HepG2 (cell line): ENCODE measurements at regions not wholly inside any gene's neighbourhood (a gene's known extent, or its start where the extent isn't known, plus 50 kb on each side); places are given as distances from the start of the nearest gene placed in this dataset.

Source experiments
- ATAC-seq: fragments of 200-7000 bp; cut with Tn5 transposase; 3 replicates; pipeline ENCODE4 v1.9.1; 2020; ENCODE audit warnings: mild to moderate bottlenecking, moderate library complexity
- BruUV-seq: library from RNA; stranded (reverse); fragments of 400-500 nt; replicated peaks from 2 replicates; lab custom pipeline; 2021; lab: Mats Ljungman, UMichigan
- CTCF ChIA-PET: fragments of 300-600 bp; formaldehyde crosslinking; extraction: SDS; loops from one replicate; lab custom pipeline; 2021; ENCODE audit warnings: low total read pairs, inconsistent platforms, low intra/inter-chr PET ratio; lab: Yijun Ruan, JAX
- POLR2A ChIA-PET: fragments of 350-600 bp; sonication (Branson Sonifier 250); formaldehyde crosslinking; loops from one replicate; lab custom pipeline; 2020; ENCODE audit warnings: antibody characterized with exemption, inconsistent platforms; lab: Yijun Ruan, JAX
- DNase-seq: peaks from one replicate; pipeline ENCODE4 v3.0.0-alpha.2; 2015; ENCODE audit warnings: low spot score
- FAIRE-seq: peaks from 3 replicates; lab custom pipeline; 2011; peaks lifted over from hg19 to GRCh38; lab: Jason Lieb, UNC
- H2AFZ ChIP-seq: one replicate; pipeline ENCODE4 v1.6.1; 2011; ENCODE audit warnings: low read length, inconsistent platforms
- H3K27ac ChIP-seq: fragments of 300-600 bp; 3 replicates; pipeline ENCODE4 v1.8.0; 2011; ENCODE audit warnings: mixed run types, mild to moderate bottlenecking, mixed read lengths, low read length, inconsistent platforms; ENCODE audit not compliant: insufficient read depth; ENCODE audit errors: extremely low read length
- H3K27me3 ChIP-seq, 2 experiments: fragments of 200-600 bp in 1 of 2; 2 replicates in 1 of 2; 3 replicates in 1 of 2; pipeline versions ENCODE4 v1.6.0 to v1.8.0; 2011; ENCODE audit warnings: low read length in 2 of 2, mild to moderate bottlenecking in 2 of 2, moderate library complexity in 2 of 2, inconsistent platforms in 1 of 2; ENCODE audit not compliant: insufficient read depth in 2 of 2, control insufficient read depth in 1 of 2
- H3K36me3 ChIP-seq, 2 experiments: fragments of 200-600 bp in 1 of 2; replicated peaks in 1 of 2; 2 replicates in 1 of 2; 3 replicates in 1 of 2; pipeline versions ENCODE4 v1.5.1 to v1.8.0; 2011; ENCODE audit warnings: low read length in 2 of 2, inconsistent platforms in 1 of 2; ENCODE audit not compliant: insufficient read depth in 2 of 2, control insufficient read depth in 1 of 2
- H3K4me1 ChIP-seq: 2 replicates; pipeline ENCODE4 v1.5.1; 2012; ENCODE audit warnings: low read length, inconsistent platforms; ENCODE audit not compliant: insufficient read depth
- H3K4me2 ChIP-seq: 2 replicates; pipeline ENCODE4 v1.6.0; 2011; ENCODE audit warnings: low read depth, low read length, inconsistent platforms
- H3K4me3 ChIP-seq, 3 experiments: fragments of 200-600 bp in 1 of 3; sonication (generic), shearing (Covaris generic) in 1 of 3; replicated peaks in 1 of 3; 2 replicates each; pipeline ENCODE4 v1.5.1; 2011 to 2016; ENCODE audit warnings: low read length in 3 of 3, inconsistent platforms in 2 of 3, low read depth in 2 of 3, mild to moderate bottlenecking in 2 of 3, control low read depth in 1 of 3, mixed read lengths in 1 of 3; ENCODE audit not compliant: insufficient read depth in 1 of 3
- H3K79me2 ChIP-seq: one replicate; pipeline ENCODE4 v1.6.1; 2011; ENCODE audit warnings: low read length, inconsistent platforms; ENCODE audit not compliant: insufficient read depth
- H3K9ac ChIP-seq: 2 replicates; pipeline ENCODE4 v1.6.0; 2011; ENCODE audit warnings: mild to moderate bottlenecking, low read depth, low read length, inconsistent platforms; ENCODE audit not compliant: insufficient read depth
- H3K9me3 ChIP-seq: 2 replicates; pipeline ENCODE4 v1.5.1; 2012; ENCODE audit warnings: mild to moderate bottlenecking, low read length
- H4K20me1 ChIP-seq: 2 replicates; pipeline ENCODE4 v1.6.0; 2011; ENCODE audit warnings: inconsistent platforms, mild to moderate bottlenecking, low read length, moderate library complexity; ENCODE audit not compliant: insufficient read depth
- GMEB1 ChIP-seq: sonication (generic); formaldehyde crosslinking; IDR thresholded peaks from 2 replicates; pipeline ENCODE4 v1.5.1; 2020; ENCODE audit warnings: missing genetic modification reagents, mild to moderate bottlenecking, borderline replicate concordance
- MIXL1 ChIP-seq: IDR thresholded peaks from 2 replicates; pipeline ENCODE4 v1.6.1; 2016
- SETDB1 ChIP-seq: sonication (generic); formaldehyde crosslinking; IDR thresholded peaks from 2 replicates; pipeline ENCODE4 v1.5.1; 2020; ENCODE audit warnings: missing genetic modification reagents, mild to moderate bottlenecking, borderline replicate concordance
- THAP11 ChIP-seq: IDR thresholded peaks from 2 replicates; pipeline ENCODE4 v1.6.1; 2016; ENCODE audit warnings: missing biosample characterization, missing genetic modification reagents
- THAP7 ChIP-seq: sonication (generic); formaldehyde crosslinking; IDR thresholded peaks from 2 replicates; pipeline ENCODE4 v1.8.1; 2023; ENCODE audit warnings: mild to moderate bottlenecking, missing genetic modification reagents
- ZBTB4 ChIP-seq: sonication (generic); formaldehyde crosslinking; IDR thresholded peaks from 2 replicates; pipeline ENCODE4 v1.4.0; 2020; ENCODE audit warnings: missing genetic modification reagents, mild to moderate bottlenecking, borderline replicate concordance
- ZIK1 ChIP-seq: sonication (generic); formaldehyde crosslinking; IDR thresholded peaks from 2 replicates; pipeline ENCODE4 v1.5.0; 2020; ENCODE audit warnings: mild to moderate bottlenecking, low read depth, missing genetic modification reagents, borderline replicate concordance
- ZNF570 ChIP-seq: sonication (generic); formaldehyde crosslinking; IDR thresholded peaks from 2 replicates; pipeline ENCODE4 v1.4.0; 2020; ENCODE audit warnings: mild to moderate bottlenecking, missing genetic modification reagents, borderline replicate concordance
- ZNF790 ChIP-seq: sonication (generic); formaldehyde crosslinking; IDR thresholded peaks from 2 replicates; pipeline ENCODE4 v1.8.0; 2022; ENCODE audit warnings: missing genetic modification reagents, mild to moderate bottlenecking, borderline replicate concordance
- WGBS: methylation state at CpG from one replicate; pipeline ENCODE4 v1.1.6; 2017; ENCODE audit warnings: low lambda C conversion rate; 5-methylcytosine and 5-hydroxymethylcytosine counted together
- in situ Hi-C: cut with HindIII; loops from 2 replicates; pipeline ENCODE4 v1.10.0; 2017; ENCODE audit warnings: low pct_unique_long_range_greater_than_20kb; ENCODE audit not compliant: extremely low pct_ligation_motif_present
- intact Hi-C: fragments of 100-400 bp; cut with micrococcal nuclease; formaldehyde crosslinking; loops from one replicate; pipeline ENCODE4 v1.10.0; 2022; ENCODE audit not compliant: unreplicated experiment
- TF ChIP-seq, protein P1 (sequence below), 2 experiments: IDR thresholded peaks; 2 replicates each; pipeline ENCODE4 v1.6.1; 2011 to 2012; ENCODE audit warnings: low read length in 2 of 2, borderline replicate concordance in 1 of 2, low read depth in 1 of 2, mild to moderate bottlenecking in 1 of 2, moderate library complexity in 1 of 2
- TF ChIP-seq, protein P2 (sequence below): sonication (generic); formaldehyde crosslinking; IDR thresholded peaks from 2 replicates; pipeline ENCODE4 v1.4.0; 2020; ENCODE audit warnings: missing genetic modification reagents, borderline replicate concordance

DNA sequence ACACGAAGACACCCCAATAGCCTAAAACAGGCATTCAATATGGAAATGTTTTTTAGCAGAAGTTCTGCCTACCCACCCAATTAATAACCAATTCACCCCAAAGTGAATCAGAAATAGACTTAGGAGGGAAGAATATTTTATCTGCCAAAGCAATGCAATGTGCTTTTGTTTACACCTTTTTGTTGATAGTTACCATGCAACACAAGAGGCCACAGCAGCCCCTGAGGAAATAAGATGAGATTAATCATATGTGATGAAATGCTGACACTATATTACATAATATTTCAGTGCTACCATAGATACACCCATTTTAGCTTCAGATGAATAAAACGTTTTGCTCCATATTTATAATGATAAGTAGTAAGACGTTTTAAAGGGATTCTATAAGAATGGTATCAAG is 60.9 kb upstream of the RGS2 start:
- Histone ChIP-seq H2AFZ (no peak overlapping the region), H3K27ac (no peak overlapping the region), H3K4me2 (no peak overlapping the region), H3K79me2 (no peaks in the 10 kb centered on the region), H3K4me3 (no peak overlapping the region), H3K9ac (no peak overlapping the region), H3K9me3 (no peaks in the 10 kb centered on the region), H3K4me1 (no peaks in the 10 kb centered on the region), H4K20me1 (no peaks in the 10 kb centered on the region), H3K27me3 (no peaks in the 10 kb centered on the region), H3K36me3 (no peaks in the 10 kb centered on the region)
- ChIA-PET CTCF (no interaction called here), POLR2A (no interaction called here)
- intact Hi-C loops, result no loop called here
- FAIRE-seq, result no peak
- ATAC-seq, result no peak
- in situ Hi-C loops, result no loop called here
- no TSS peak for BruUV-seq
- DNase-seq, result no peak
- 3% methylated on average over 3 of the region's 3 CpGs for WGBS
- TF ChIP-seq, protein P1, sequence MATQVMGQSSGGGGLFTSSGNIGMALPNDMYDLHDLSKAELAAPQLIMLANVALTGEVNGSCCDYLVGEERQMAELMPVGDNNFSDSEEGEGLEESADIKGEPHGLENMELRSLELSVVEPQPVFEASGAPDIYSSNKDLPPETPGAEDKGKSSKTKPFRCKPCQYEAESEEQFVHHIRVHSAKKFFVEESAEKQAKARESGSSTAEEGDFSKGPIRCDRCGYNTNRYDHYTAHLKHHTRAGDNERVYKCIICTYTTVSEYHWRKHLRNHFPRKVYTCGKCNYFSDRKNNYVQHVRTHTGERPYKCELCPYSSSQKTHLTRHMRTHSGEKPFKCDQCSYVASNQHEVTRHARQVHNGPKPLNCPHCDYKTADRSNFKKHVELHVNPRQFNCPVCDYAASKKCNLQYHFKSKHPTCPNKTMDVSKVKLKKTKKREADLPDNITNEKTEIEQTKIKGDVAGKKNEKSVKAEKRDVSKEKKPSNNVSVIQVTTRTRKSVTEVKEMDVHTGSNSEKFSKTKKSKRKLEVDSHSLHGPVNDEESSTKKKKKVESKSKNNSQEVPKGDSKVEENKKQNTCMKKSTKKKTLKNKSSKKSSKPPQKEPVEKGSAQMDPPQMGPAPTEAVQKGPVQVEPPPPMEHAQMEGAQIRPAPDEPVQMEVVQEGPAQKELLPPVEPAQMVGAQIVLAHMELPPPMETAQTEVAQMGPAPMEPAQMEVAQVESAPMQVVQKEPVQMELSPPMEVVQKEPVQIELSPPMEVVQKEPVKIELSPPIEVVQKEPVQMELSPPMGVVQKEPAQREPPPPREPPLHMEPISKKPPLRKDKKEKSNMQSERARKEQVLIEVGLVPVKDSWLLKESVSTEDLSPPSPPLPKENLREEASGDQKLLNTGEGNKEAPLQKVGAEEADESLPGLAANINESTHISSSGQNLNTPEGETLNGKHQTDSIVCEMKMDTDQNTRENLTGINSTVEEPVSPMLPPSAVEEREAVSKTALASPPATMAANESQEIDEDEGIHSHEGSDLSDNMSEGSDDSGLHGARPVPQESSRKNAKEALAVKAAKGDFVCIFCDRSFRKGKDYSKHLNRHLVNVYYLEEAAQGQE (IDR thresholded peaks at IDR 0.05; ENCODE audit: borderline replicate concordance in 1 of 2, low read depth in 1 of 2, low read length in 2 of 2), result no peak
- TF ChIP-seq, protein P2, sequence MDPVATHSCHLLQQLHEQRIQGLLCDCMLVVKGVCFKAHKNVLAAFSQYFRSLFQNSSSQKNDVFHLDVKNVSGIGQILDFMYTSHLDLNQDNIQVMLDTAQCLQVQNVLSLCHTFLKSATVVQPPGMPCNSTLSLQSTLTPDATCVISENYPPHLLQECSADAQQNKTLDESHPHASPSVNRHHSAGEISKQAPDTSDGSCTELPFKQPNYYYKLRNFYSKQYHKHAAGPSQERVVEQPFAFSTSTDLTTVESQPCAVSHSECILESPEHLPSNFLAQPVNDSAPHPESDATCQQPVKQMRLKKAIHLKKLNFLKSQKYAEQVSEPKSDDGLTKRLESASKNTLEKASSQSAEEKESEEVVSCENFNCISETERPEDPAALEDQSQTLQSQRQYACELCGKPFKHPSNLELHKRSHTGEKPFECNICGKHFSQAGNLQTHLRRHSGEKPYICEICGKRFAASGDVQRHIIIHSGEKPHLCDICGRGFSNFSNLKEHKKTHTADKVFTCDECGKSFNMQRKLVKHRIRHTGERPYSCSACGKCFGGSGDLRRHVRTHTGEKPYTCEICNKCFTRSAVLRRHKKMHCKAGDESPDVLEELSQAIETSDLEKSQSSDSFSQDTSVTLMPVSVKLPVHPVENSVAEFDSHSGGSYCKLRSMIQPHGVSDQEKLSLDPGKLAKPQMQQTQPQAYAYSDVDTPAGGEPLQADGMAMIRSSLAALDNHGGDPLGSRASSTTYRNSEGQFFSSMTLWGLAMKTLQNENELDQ (CRISPR knock-in tag), result no peak
- no peak for TF ChIP-seq ZBTB4
- no peak for TF ChIP-seq MIXL1
- TF ChIP-seq ZNF790 (CRISPR knock-in tag), result no peak
- no peak for TF ChIP-seq ZIK1
- TF ChIP-seq SETDB1, result no peak
- TF ChIP-seq ZNF570, result no peak
- no peak for TF ChIP-seq GMEB1
- no peak for TF ChIP-seq THAP11 (CRISPR knock-in tag)
- TF ChIP-seq THAP7, result no peak
